Stimulated activated CD4-positive, alpha-beta T cell treated with anti-CD3 and anti-CD28 coated beads, Interleukin-4, amount 100 ng/mL, for 1 hour (primary cell): ENCODE measurements at regions not wholly inside any gene's neighbourhood (a gene's known extent, or its start where the extent isn't known, plus 50 kb on each side); places are given as distances from the start of the nearest gene placed in this dataset.
"Not testable (repeated sequence)": the region's sequence is repeated elsewhere in the genome, so short reads cannot be mapped to it uniquely, and the experiment has no call there.

Source experiments
- DNase-seq: peaks from one replicate; pipeline ENCODE4 v3.0.0-alpha.2; 2020

- no peak for DNase-seq
Observed at GRCh38 chr15:36434177-36434576, 145.2 kb upstream of the CDIN1 start.

- no peak for DNase-seq
Observed at GRCh38 chr15:36438499-36438898, 140.9 kb upstream of the CDIN1 start.

GRCh38 chr15:36447373-36447772 is 132.1 kb upstream of the CDIN1 start:
- DNase-seq = no peak

- DNase-seq = no peak
Observed at GRCh38 chr15:36448418-36448817, 131.0 kb upstream of the CDIN1 start.

GRCh38 chr15:36449084-36449661 is 130.3 kb upstream of the CDIN1 start:
- no peak for DNase-seq

GRCh38 chr15:36449662-36450145 is 129.7 kb upstream of the CDIN1 start:
- DNase-seq = no peak

- not testable (repeated sequence) for DNase-seq
Observed at GRCh38 chr15:36454244-36454643, 125.2 kb upstream of the CDIN1 start.

GRCh38 chr15:36458411-36458810 is 121.0 kb upstream of the CDIN1 start:
- no peak for DNase-seq

GRCh38 chr15:36465304-36465703 is 114.1 kb upstream of the CDIN1 start:
- DNase-seq = no peak

- no peak for DNase-seq
Observed at GRCh38 chr15:36468746-36469145, 110.7 kb upstream of the CDIN1 start.

- DNase-seq = no peak
Observed at GRCh38 chr15:36469311-36469966, 110.0 kb upstream of the CDIN1 start.

- no peak for DNase-seq
Observed at GRCh38 chr15:36472672-36473071, 106.8 kb upstream of the CDIN1 start.

- no peak for DNase-seq
Observed at GRCh38 chr15:36478561-36478960, 100.9 kb upstream of the CDIN1 start.

GRCh38 chr15:36479200-36479896 is 100.1 kb upstream of the CDIN1 start:
- DNase-seq = no peak

- no peak for DNase-seq
Observed at GRCh38 chr15:36481156-36481555, 98.3 kb upstream of the CDIN1 start.

GRCh38 chr15:36483409-36483808 is 96.0 kb upstream of the CDIN1 start:
- no peak for DNase-seq

GRCh38 chr15:36484038-36484778 is 95.2 kb upstream of the CDIN1 start:
- no peak for DNase-seq

GRCh38 chr15:36491912-36492311 is 87.5 kb upstream of the CDIN1 start:
- no peak for DNase-seq

- DNase-seq = no peak
Observed at GRCh38 chr15:36495456-36495991, 83.9 kb upstream of the CDIN1 start.

GRCh38 chr15:36497901-36498300 is 81.5 kb upstream of the CDIN1 start:
- no peak for DNase-seq

- no peak for DNase-seq
Observed at GRCh38 chr15:36498401-36498800, 81.0 kb upstream of the CDIN1 start.

GRCh38 chr15:36498916-36499315 is 80.5 kb upstream of the CDIN1 start:
- no peak for DNase-seq
